ENCODE measurements at regions not wholly inside any gene's neighbourhood (a gene's known extent, or its start where the extent isn't known, plus 50 kb on each side); places are given as distances from the start of the nearest gene placed in this dataset.

- ChIA-PET CTCF (no interaction called here), POLR2A (no interaction called here)
- no peak for ATAC-seq (ENCODE audit: poor library complexity)
Observed at GRCh38 chrX:144494074-144494473, 610.2 kb downstream of the UBE2NL start.

GRCh38 chrX:144531877-144532276, 648.0 kb downstream of the UBE2NL start:
- no peak overlapping the region for H3K4me3 Mint-ChIP-seq
- H3K4me3 ChIP-seq (ENCODE audit: low read length) = no peak overlapping the region
- ChIA-PET POLR2A (no interaction called here), CTCF (no interaction called here)
- ATAC-seq (ENCODE audit: poor library complexity) (no peak), DNase-seq (no peak)
- no peak overlapping the region for H3K27ac ChIP-seq (ENCODE audit: low read depth in 1 of 2, low read length in 2 of 2)
- H3K4me1 ChIP-seq (ENCODE audit: insufficient read depth, low read length) = no peaks in the 10 kb centered on the region
- no peaks in the 10 kb centered on the region for H3K36me3 Mint-ChIP-seq (ENCODE audit: low read depth)
- intact Hi-C loops (cut with DNase I, micrococcal nuclease) = no loop called here
- H3K27ac Mint-ChIP-seq = no peak overlapping the region
- H3K27me3 ChIP-seq (ENCODE audit: control insufficient read depth in 1 of 2, insufficient read depth in 2 of 2, low read length in 2 of 2) = no peaks in the 10 kb centered on the region
- H3K27me3 Mint-ChIP-seq = no peaks in the 10 kb centered on the region
- no peak for TF ChIP-seq CTCF (IDR thresholded peaks at IDR 0.05)
- H3K9me3 Mint-ChIP-seq = peaks cover 11% of the 10 kb centered on the region
- no peaks in the 10 kb centered on the region for H3K36me3 ChIP-seq (ENCODE audit: insufficient read depth, low read length)
- H3K9me3 ChIP-seq (ENCODE audit: control insufficient read depth in 1 of 2, insufficient read depth in 1 of 2, low read length in 2 of 2) = peaks cover 0 to 12% of the 10 kb centered on the region in 2 experiments
- no peaks in the 10 kb centered on the region for H3K4me1 Mint-ChIP-seq (ENCODE audit: low read depth)

More at GRCh38 chrX:144494074-144494473, 610.2 kb downstream of the UBE2NL start:
- Mint-ChIP-seq H3K36me3 (ENCODE audit: low read depth) (no peaks in the 10 kb centered on the region), H3K27me3 (no peaks in the 10 kb centered on the region), H3K27ac (no peak overlapping the region), H3K9me3 (peaks cover 2% of the 10 kb centered on the region), H3K4me3 (no peak overlapping the region), H3K4me1 (ENCODE audit: low read depth) (no peaks in the 10 kb centered on the region)
- H3K4me1 ChIP-seq (ENCODE audit: insufficient read depth, low read length) = no peaks in the 10 kb centered on the region
- no peak for DNase-seq
- no peak for TF ChIP-seq CTCF (IDR thresholded peaks at IDR 0.05)
- H3K27me3 ChIP-seq (ENCODE audit: control insufficient read depth in 1 of 2, insufficient read depth in 2 of 2, low read length in 2 of 2) = no peaks in the 10 kb centered on the region
- intact Hi-C loops (cut with DNase I, micrococcal nuclease) = no loop called here
- no peak overlapping the region for H3K27ac ChIP-seq (ENCODE audit: low read depth in 1 of 2, low read length in 2 of 2)
- H3K4me3 ChIP-seq (ENCODE audit: low read length) = no peak overlapping the region
- H3K36me3 ChIP-seq (ENCODE audit: insufficient read depth, low read length) = no peaks in the 10 kb centered on the region
- H3K9me3 ChIP-seq (ENCODE audit: control insufficient read depth in 1 of 2, insufficient read depth in 1 of 2, low read length in 2 of 2) = peaks cover 0 to 3% of the 10 kb centered on the region in 2 experiments

- H3K36me3 Mint-ChIP-seq (ENCODE audit: low read depth) = no peaks in the 10 kb centered on the region
- ATAC-seq (ENCODE audit: poor library complexity) (no peak), DNase-seq (no peak)
- ChIA-PET POLR2A (no interaction called here), CTCF (no interaction called here)
- H3K27ac Mint-ChIP-seq = no peak overlapping the region
- intact Hi-C loops (cut with DNase I, micrococcal nuclease) = no loop called here
- no peak overlapping the region for H3K4me3 ChIP-seq (ENCODE audit: low read length)
- no peak for TF ChIP-seq CTCF (IDR thresholded peaks at IDR 0.05)
- no peaks in the 10 kb centered on the region for H3K36me3 ChIP-seq (ENCODE audit: insufficient read depth, low read length)
- H3K4me3 Mint-ChIP-seq = no peak overlapping the region
- no peaks in the 10 kb centered on the region for H3K4me1 Mint-ChIP-seq (ENCODE audit: low read depth)
- peaks cover 3% of the 10 kb centered on the region for H3K9me3 Mint-ChIP-seq
- no peaks in the 10 kb centered on the region for H3K9me3 ChIP-seq (ENCODE audit: control insufficient read depth in 1 of 2, insufficient read depth in 1 of 2, low read length in 2 of 2)
- no peak overlapping the region for H3K27ac ChIP-seq (ENCODE audit: low read depth in 1 of 2, low read length in 2 of 2)
- H3K27me3 Mint-ChIP-seq = no peaks in the 10 kb centered on the region
- no peaks in the 10 kb centered on the region for H3K27me3 ChIP-seq (ENCODE audit: control insufficient read depth in 1 of 2, insufficient read depth in 2 of 2, low read length in 2 of 2)
- no peaks in the 10 kb centered on the region for H3K4me1 ChIP-seq (ENCODE audit: insufficient read depth, low read length)
Observed at GRCh38 chrX:144566592-144566991, 680.7 kb upstream of the SPANXN1 start.

Data from CD4-positive, alpha-beta T cell (primary cell).